Ascending aorta (tissue), 2 donors: ENCODE measurements at regions not wholly inside any gene's neighbourhood (a gene's known extent, or its start where the extent isn't known, plus 50 kb on each side); places are given as distances from the start of the nearest gene placed in this dataset.
"Not testable (repeated sequence)": the region's sequence is repeated elsewhere in the genome, so short reads cannot be mapped to it uniquely, and the experiment has no call there.

Experiments
- DNase-seq, 2 donors: peaks; one replicate each; pipeline ENCODE4 v3.0.0-alpha.2; 2019; ENCODE audit warnings: low spot score in 2 of 2
- H3K27ac ChIP-seq, 2 donors: fragments of 200-600 bp; sonication (generic); one replicate each; pipeline ENCODE4 v1.5.1; 2016 to 2017; ENCODE audit warnings: mild to moderate bottlenecking in 1 of 2
- H3K27me3 ChIP-seq: fragments of 200-600 bp; sonication (generic); one replicate; pipeline ENCODE4 v1.5.1; 2017
- H3K36me3 ChIP-seq, 2 donors: fragments of 200-600 bp; sonication (generic); one replicate each; pipeline ENCODE4 v1.5.1; 2016
- H3K4me1 ChIP-seq, 2 donors: fragments of 200-600 bp; sonication (generic); one replicate each; pipeline ENCODE4 v1.5.1; 2016 to 2017; ENCODE audit warnings: mild to moderate bottlenecking in 1 of 2
- H3K4me3 ChIP-seq, 2 donors: fragments of 200-600 bp; sonication (generic); one replicate each; pipeline ENCODE4 v1.5.1; 2016 to 2017; ENCODE audit warnings: mild to moderate bottlenecking in 1 of 2
- H3K9me3 ChIP-seq, 2 donors: fragments of 200-600 bp; sonication (generic); one replicate each; pipeline ENCODE4 v1.5.1; 2016
- CTCF ChIP-seq, 3 experiments: fragments of 200-600 bp in 2 of 3; fragments of 450-650 bp in 1 of 3; sonication (generic) in 2 of 3; IDR thresholded peaks; one replicate each; pipeline ENCODE4 v1.5.1; 2016 to 2019; ENCODE audit warnings: antibody characterized with exemption in 3 of 3, mild to moderate bottlenecking in 1 of 3, moderate library complexity in 1 of 3
- intact Hi-C: fragments of 100-400 bp; cut with DNase I; formaldehyde crosslinking; loops from one replicate; pipeline ENCODE4 v1.15.1; 2023

GRCh38 chr9:11194246-11194645 lies 581.4 kb upstream of the PTPRD start:
- no peak for TF ChIP-seq CTCF (IDR thresholded peaks at IDR 0.05)

GRCh38 chr9:11196840-11197365 lies 584.1 kb upstream of the PTPRD start:
- H3K27ac ChIP-seq, DNase-seq, H3K4me1 ChIP-seq, H3K36me3 ChIP-seq, H3K4me3 ChIP-seq, H3K9me3 ChIP-seq, H3K27me3 ChIP-seq, intact Hi-C loops: not testable (repeated sequence)

More at GRCh38 chr9:11194246-11194645, 581.4 kb upstream of the PTPRD start:
- H3K4me1 ChIP-seq, result no peaks in the 10 kb centered on the region
- no peaks in the 10 kb centered on the region for H3K36me3 ChIP-seq
- no peak overlapping the region for H3K4me3 ChIP-seq
- no peak overlapping the region for H3K27ac ChIP-seq
- no peaks in the 10 kb centered on the region for H3K27me3 ChIP-seq
- no peaks in the 10 kb centered on the region for H3K9me3 ChIP-seq
- DNase-seq, result no peak
- intact Hi-C loops, result no loop called here

GRCh38 chr9:11199335-11199734 lies 586.5 kb upstream of the PTPRD start:
- no peaks in the 10 kb centered on the region for H3K4me1 ChIP-seq
- no peaks in the 10 kb centered on the region for H3K9me3 ChIP-seq
- no peak overlapping the region for H3K27ac ChIP-seq
- no peak for TF ChIP-seq CTCF (IDR thresholded peaks at IDR 0.05)
- no peaks in the 10 kb centered on the region for H3K27me3 ChIP-seq
- no peaks in the 10 kb centered on the region for H3K36me3 ChIP-seq
- no peak overlapping the region for H3K4me3 ChIP-seq
- DNase-seq, result no peak
- intact Hi-C loops, result no loop called here

GRCh38 chr9:11204521-11204920 lies 591.7 kb upstream of the PTPRD start:
- Histone ChIP-seq H3K27ac (no peak overlapping the region), H3K27me3 (no peaks in the 10 kb centered on the region), H3K36me3 (no peaks in the 10 kb centered on the region), H3K9me3 (no peaks in the 10 kb centered on the region), H3K4me1 (no peaks in the 10 kb centered on the region), H3K4me3 (no peak overlapping the region)
- no peak for TF ChIP-seq CTCF (IDR thresholded peaks at IDR 0.05)
- DNase-seq, result no peak
- intact Hi-C loops, result no loop called here

- no peak overlapping the region for H3K27ac ChIP-seq
- no peaks in the 10 kb centered on the region for H3K4me1 ChIP-seq
- H3K4me3 ChIP-seq, result no peak overlapping the region
- DNase-seq, result no peak
- no peaks in the 10 kb centered on the region for H3K27me3 ChIP-seq
- intact Hi-C loops, result no loop called here
- no peak for TF ChIP-seq CTCF (IDR thresholded peaks at IDR 0.05)
- no peaks in the 10 kb centered on the region for H3K9me3 ChIP-seq
- H3K36me3 ChIP-seq, result no peaks in the 10 kb centered on the region
These were observed 594.1 kb upstream of the PTPRD start for GRCh38 chr9:11206925-11207324.

- intact Hi-C loops, result no loop called here
- H3K9me3 ChIP-seq, result no peaks in the 10 kb centered on the region
- no peak overlapping the region for H3K27ac ChIP-seq
- no peaks in the 10 kb centered on the region for H3K36me3 ChIP-seq
- no peak for TF ChIP-seq CTCF (IDR thresholded peaks at IDR 0.05)
- no peaks in the 10 kb centered on the region for H3K27me3 ChIP-seq
- DNase-seq, result no peak
- H3K4me1 ChIP-seq, result no peaks in the 10 kb centered on the region
- no peak overlapping the region for H3K4me3 ChIP-seq
These were observed 620.9 kb upstream of the PTPRD start for GRCh38 chr9:11233696-11234095.
